Loucy (cell line): ENCODE measurements at regions not wholly inside any gene's neighbourhood (a gene's known extent, or its start where the extent isn't known, plus 50 kb on each side); places are given as distances from the start of the nearest gene placed in this dataset.

Experiments
- H2AFZ ChIP-seq: fragments of 200-600 bp; sonication (generic); 2 replicates; pipeline ENCODE4 v1.6.0; 2016; ENCODE audit warnings: antibody characterized with exemption, mild to moderate bottlenecking, low read length, moderate library complexity
- H3F3A ChIP-seq: fragments of 200-600 bp; 2 replicates; pipeline ENCODE4 v1.6.0; 2016; ENCODE audit warnings: antibody characterized with exemption, low read depth, mild to moderate bottlenecking
- H3K27me3 ChIP-seq: fragments of 200-600 bp; sonication (generic); 2 replicates; pipeline ENCODE4 v1.6.1; 2014; ENCODE audit warnings: low read length, mild to moderate bottlenecking; ENCODE audit not compliant: insufficient read depth, poor library complexity, severe bottlenecking
- H3K36me3 ChIP-seq: fragments of 200-600 bp; sonication (generic); 2 replicates; pipeline ENCODE4 v1.6.1; 2016; ENCODE audit warnings: low read length; ENCODE audit not compliant: insufficient read depth
- H3K4me1 ChIP-seq: fragments of 200-600 bp; sonication (generic); 2 replicates; pipeline ENCODE4 v1.5.1; 2014; ENCODE audit warnings: low read length, mild to moderate bottlenecking; ENCODE audit not compliant: insufficient read depth, poor library complexity, severe bottlenecking
- H3K4me2 ChIP-seq: fragments of 200-600 bp; sonication (generic); 2 replicates; pipeline ENCODE4 v1.6.0; 2014; ENCODE audit warnings: antibody characterized with exemption, low read length, low read depth, mild to moderate bottlenecking; ENCODE audit not compliant: poor library complexity, severe bottlenecking
- H3K4me3 ChIP-seq: fragments of 200-600 bp; sonication (generic); 2 replicates; pipeline ENCODE4 v1.5.1; 2014; ENCODE audit warnings: low read length, mild to moderate bottlenecking, mixed read lengths; ENCODE audit not compliant: poor library complexity, severe bottlenecking
- H3K79me2 ChIP-seq: fragments of 200-600 bp; sonication (generic); 2 replicates; pipeline ENCODE4 v1.6.1; 2014; ENCODE audit warnings: low read length; ENCODE audit not compliant: insufficient read depth
- H3K9ac ChIP-seq: fragments of 200-600 bp; sonication (generic); 2 replicates; pipeline ENCODE4 v1.6.0; 2014; ENCODE audit warnings: mild to moderate bottlenecking, low read depth, low read length, moderate library complexity; ENCODE audit not compliant: poor library complexity, severe bottlenecking
- H3K9me2 ChIP-seq: fragments of 200-600 bp; sonication (generic); replicated peaks from 2 replicates; pipeline ENCODE4 v1.6.1; 2016; ENCODE audit warnings: low read depth, low read length, mixed read lengths
- H3K9me3 ChIP-seq: fragments of 200-600 bp; sonication (generic); 2 replicates; pipeline ENCODE4 v1.6.1; 2014; ENCODE audit warnings: mild to moderate bottlenecking, antibody characterized with exemption, low read length, low read depth; ENCODE audit not compliant: insufficient read depth
- H4K20me1 ChIP-seq: fragments of 200-600 bp; sonication (generic); 2 replicates; pipeline ENCODE4 v1.6.0; 2014; ENCODE audit warnings: antibody characterized with exemption, low read length, mild to moderate bottlenecking; ENCODE audit not compliant: insufficient read depth, poor library complexity, severe bottlenecking
- EZH2phosphoT487 ChIP-seq: fragments of 200-600 bp; IDR thresholded peaks from 2 replicates; pipeline ENCODE4 v1.6.1; 2018; ENCODE audit warnings: antibody characterized with exemption, mild to moderate bottlenecking, moderate library complexity, borderline replicate concordance
- TF ChIP-seq, protein P1 (sequence below): fragments of 200-600 bp; sonication (generic); conservative IDR thresholded peaks from 2 replicates; pipeline ENCODE4 v1.5.1; 2014; ENCODE audit warnings: mild to moderate bottlenecking, antibody characterized with exemption, low read length

- Histone ChIP-seq H3K4me1 (no peaks in the 10 kb centered on the region), H3K36me3 (no peaks in the 10 kb centered on the region), H3K4me3 (no peak overlapping the region), H3K9me3 (no peaks in the 10 kb centered on the region), H3F3A (no peaks in the 10 kb centered on the region), H3K4me2 (no peak overlapping the region), H3K79me2 (no peaks in the 10 kb centered on the region), H3K9ac (no peak overlapping the region), H3K9me2 (no peaks in the 10 kb centered on the region), H3K27me3 (no peaks in the 10 kb centered on the region), H4K20me1 (no peaks in the 10 kb centered on the region), H2AFZ (no peak overlapping the region)
- TF ChIP-seq EZH2phosphoT487 = no peak
- TF ChIP-seq, protein P1, sequence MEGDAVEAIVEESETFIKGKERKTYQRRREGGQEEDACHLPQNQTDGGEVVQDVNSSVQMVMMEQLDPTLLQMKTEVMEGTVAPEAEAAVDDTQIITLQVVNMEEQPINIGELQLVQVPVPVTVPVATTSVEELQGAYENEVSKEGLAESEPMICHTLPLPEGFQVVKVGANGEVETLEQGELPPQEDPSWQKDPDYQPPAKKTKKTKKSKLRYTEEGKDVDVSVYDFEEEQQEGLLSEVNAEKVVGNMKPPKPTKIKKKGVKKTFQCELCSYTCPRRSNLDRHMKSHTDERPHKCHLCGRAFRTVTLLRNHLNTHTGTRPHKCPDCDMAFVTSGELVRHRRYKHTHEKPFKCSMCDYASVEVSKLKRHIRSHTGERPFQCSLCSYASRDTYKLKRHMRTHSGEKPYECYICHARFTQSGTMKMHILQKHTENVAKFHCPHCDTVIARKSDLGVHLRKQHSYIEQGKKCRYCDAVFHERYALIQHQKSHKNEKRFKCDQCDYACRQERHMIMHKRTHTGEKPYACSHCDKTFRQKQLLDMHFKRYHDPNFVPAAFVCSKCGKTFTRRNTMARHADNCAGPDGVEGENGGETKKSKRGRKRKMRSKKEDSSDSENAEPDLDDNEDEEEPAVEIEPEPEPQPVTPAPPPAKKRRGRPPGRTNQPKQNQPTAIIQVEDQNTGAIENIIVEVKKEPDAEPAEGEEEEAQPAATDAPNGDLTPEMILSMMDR = no peak
These were observed 168.3 kb upstream of the SPRY2 start for GRCh38 chr13:80509264-80509663.

GRCh38 chr13:80508031-80508430 lies 167.1 kb upstream of the SPRY2 start:
- H3K27me3 ChIP-seq = no peaks in the 10 kb centered on the region
- H3K4me2 ChIP-seq = no peak overlapping the region
- H3K4me1 ChIP-seq = no peaks in the 10 kb centered on the region
- H4K20me1 ChIP-seq = no peaks in the 10 kb centered on the region
- no peaks in the 10 kb centered on the region for H3K79me2 ChIP-seq
- no peak overlapping the region for H3K4me3 ChIP-seq
- no peak for TF ChIP-seq EZH2phosphoT487
- TF ChIP-seq, protein P1 = no peak
- no peaks in the 10 kb centered on the region for H3K9me2 ChIP-seq
- H2AFZ ChIP-seq = no peak overlapping the region
- H3K36me3 ChIP-seq = no peaks in the 10 kb centered on the region
- H3F3A ChIP-seq = no peaks in the 10 kb centered on the region
- H3K9ac ChIP-seq = no peak overlapping the region
- no peaks in the 10 kb centered on the region for H3K9me3 ChIP-seq

- Histone ChIP-seq H3K4me3 (no peak overlapping the region), H2AFZ (no peak overlapping the region), H3K27me3 (no peaks in the 10 kb centered on the region), H3K9me2 (no peaks in the 10 kb centered on the region), H3K79me2 (no peaks in the 10 kb centered on the region), H3K4me2 (no peak overlapping the region), H3K9ac (no peak overlapping the region), H3K36me3 (no peaks in the 10 kb centered on the region), H3K4me1 (no peaks in the 10 kb centered on the region), H4K20me1 (no peaks in the 10 kb centered on the region), H3F3A (no peaks in the 10 kb centered on the region), H3K9me3 (no peaks in the 10 kb centered on the region)
- no peak for TF ChIP-seq EZH2phosphoT487
- TF ChIP-seq, protein P1 = no peak
These were observed 163.5 kb upstream of the SPRY2 start for GRCh38 chr13:80504453-80504852.
